ENCODE measurements at regions not wholly inside any gene's neighbourhood (a gene's known extent, or its start where the extent isn't known, plus 50 kb on each side); places are given as distances from the start of the nearest gene placed in this dataset.

GRCh38 chr9:106718936-106719335 lies 144.0 kb upstream of the ZNF462 start:
- H4K91ac ChIP-seq (replicated peaks; ENCODE audit: insufficient read length, low read length), result no peak overlapping the region
- H3K18ac ChIP-seq (ENCODE audit: extremely low read depth, low read length), result no peak overlapping the region
- H2BK12ac ChIP-seq (ENCODE audit: low read depth, low read length), result no peak overlapping the region
- no peak overlapping the region for H3K56ac ChIP-seq (replicated peaks; ENCODE audit: insufficient read length, low read depth, low read length)
- H3K27me3 ChIP-seq (replicated peaks in 1 of 4; ENCODE audit: control insufficient read depth in 3 of 4, extremely low read depth in 1 of 4, insufficient read depth in 3 of 4, low read length in 3 of 4), result no peaks in the 10 kb centered on the region
- ChIA-PET POLR2A (ENCODE audit: partially characterized antibody) (no interaction called here), CTCF (ENCODE audit: partially characterized antibody) (no interaction called here)
- H2BK5ac ChIP-seq (ENCODE audit: low read depth, low read length), result no peak overlapping the region
- H2BK15ac ChIP-seq (ENCODE audit: low read length), result no peak overlapping the region
- H3K23me2 ChIP-seq (ENCODE audit: low read depth, low read length), result no peaks in the 10 kb centered on the region; the same call in 1 of the 2 replicates
- H4K5ac ChIP-seq (ENCODE audit: insufficient read length, low read depth, low read length), result no peak overlapping the region
- H2BK120ac ChIP-seq (replicated peaks; ENCODE audit: low read depth, low read length), result no peak overlapping the region
- H4K20me1 ChIP-seq (replicated peaks in 1 of 2; ENCODE audit: control insufficient read depth in 1 of 2, insufficient read depth in 2 of 2, low read length in 2 of 2), result no peaks in the 10 kb centered on the region
- H3K9me3 ChIP-seq (ENCODE audit: insufficient read depth in 2 of 2, low read depth in 1 of 2, low read length in 1 of 2), result no peaks in the 10 kb centered on the region
- no peak overlapping the region for H3K14ac ChIP-seq (ENCODE audit: insufficient read length)
- DNase-seq (ENCODE audit: low read depth in 1 of 2, low spot score in 2 of 2) (no peak), FAIRE-seq (no peak)
- no peak overlapping the region for H3K27ac ChIP-seq (ENCODE audit: low read depth, low read length)
- no peak overlapping the region for H3K4ac ChIP-seq (replicated peaks; ENCODE audit: insufficient read length, low read depth, low read length)
- H4K8ac ChIP-seq (ENCODE audit: extremely low read depth, insufficient read depth, low read length), result no peak overlapping the region
- no peak overlapping the region for H3K4me2 ChIP-seq (ENCODE audit: insufficient read depth in 1 of 2, low read depth in 2 of 2, low read length in 2 of 2)
- TF ChIP-seq NRF1 (IDR thresholded peaks at IDR 0.05; ENCODE audit: low read depth, low read length) (no peak), RFX5 (IDR thresholded peaks at IDR 0.05; ENCODE audit: borderline replicate concordance, low read depth, low read length) (no peak), ASH2L (IDR thresholded peaks at IDR 0.05; ENCODE audit: low read length) (no peak), TEAD4 (IDR thresholded peaks at IDR 0.05; ENCODE audit: low read depth, low read length) (no peak), KDM5A (IDR thresholded peaks at IDR 0.05; ENCODE audit: low read length) (no peak), SP4 (IDR thresholded peaks at IDR 0.05; ENCODE audit: low read length) (no peak), CBX5 (IDR thresholded peaks at IDR 0.05; ENCODE audit: low read depth, low read length) (no peak), RAD21 (IDR thresholded peaks at IDR 0.05 in 1 of 2, conservative IDR thresholded peaks at IDR 0.05 in 1 of 2; ENCODE audit: low read depth in 2 of 2, low read length in 2 of 2) (no peak), EP300 (IDR thresholded peaks at IDR 0.05; ENCODE audit: borderline replicate concordance in 1 of 2, low read depth in 2 of 2, low read length in 2 of 2) (no peak), SP1 (IDR thresholded peaks at IDR 0.05; ENCODE audit: low read depth, low read length) (no peak), SRF (IDR thresholded peaks at IDR 0.05; ENCODE audit: low read depth, low read length) (no peak), CHD2 (IDR thresholded peaks at IDR 0.05; ENCODE audit: low read length) (no peak)
- no peaks in the 10 kb centered on the region for H3K79me2 ChIP-seq (ENCODE audit: control insufficient read depth in 1 of 2, insufficient read depth in 2 of 2, low read length in 2 of 2)
- no peak overlapping the region for H3K9ac ChIP-seq (replicated peaks in 1 of 4; ENCODE audit: extremely low read depth in 1 of 4, low read depth in 3 of 4, low read length in 3 of 4)
- H3K36me3 ChIP-seq (ENCODE audit: control insufficient read depth in 2 of 4, insufficient read depth in 4 of 4, low read length in 3 of 4), result no peaks in the 10 kb centered on the region
- no peaks in the 10 kb centered on the region for H3K79me1 ChIP-seq (ENCODE audit: low read depth, low read length)
- no peak overlapping the region for H2AFZ ChIP-seq (ENCODE audit: low read length)
- no peak overlapping the region for H3K4me3 ChIP-seq (ENCODE audit: extremely low read depth in 1 of 4, insufficient read depth in 2 of 4, low read depth in 3 of 4, low read length in 4 of 4)
- no peak overlapping the region for H3K23ac ChIP-seq (ENCODE audit: insufficient read length)
- H2BK20ac ChIP-seq (ENCODE audit: low read length), result no peak overlapping the region
- H2AK5ac ChIP-seq (ENCODE audit: low read depth, low read length), result no peak overlapping the region
- H3K4me1 ChIP-seq (replicated peaks in 1 of 4; ENCODE audit: control insufficient read depth in 3 of 4, insufficient read depth in 4 of 4, low read length in 3 of 4), result peaks cover 0 to 4% (median 0%) of the 10 kb centered on the region in 4 experiments; a peak in 1 of 7 replicates

All from H1 (cell line).